GM21447 (cell line): ENCODE measurements at regions not wholly inside any gene's neighbourhood (a gene's known extent, or its start where the extent isn't known, plus 50 kb on each side); places are given as distances from the start of the nearest gene placed in this dataset.

Source experiments
- ATAC-seq: cut with Tn5 transposase; IDR thresholded peaks from one replicate; pipeline ENCODE4 v1.9.1; 2021; ENCODE audit not compliant: unreplicated experiment

- no peak for ATAC-seq
Measured at GRCh38 chr3:95424279-95424678, 1361.4 kb downstream of the NSUN3 start.

- ATAC-seq, result no peak
Measured at GRCh38 chr3:95434491-95434890, 1371.6 kb downstream of the NSUN3 start.

- no peak for ATAC-seq
Measured at GRCh38 chr3:95437409-95437808, 1374.5 kb downstream of the NSUN3 start.

GRCh38 chr3:95438274-95438673 is 1375.4 kb downstream of the NSUN3 start:
- no peak for ATAC-seq

- no peak for ATAC-seq
Measured at GRCh38 chr3:95442766-95443165, 1371.6 kb upstream of the EPHA6 start.

GRCh38 chr3:95449841-95450240 is 1364.6 kb upstream of the EPHA6 start:
- ATAC-seq, result no peak

GRCh38 chr3:95453242-95453641 is 1361.2 kb upstream of the EPHA6 start:
- no peak for ATAC-seq

GRCh38 chr3:95456835-95457234 is 1357.6 kb upstream of the EPHA6 start:
- ATAC-seq, result no peak

GRCh38 chr3:95459706-95460105 is 1354.7 kb upstream of the EPHA6 start:
- no peak for ATAC-seq

GRCh38 chr3:95460274-95460673 is 1354.1 kb upstream of the EPHA6 start:
- ATAC-seq, result no peak

- no peak for ATAC-seq
Measured at GRCh38 chr3:95462161-95462560, 1352.2 kb upstream of the EPHA6 start.

- ATAC-seq, result no peak
Measured at GRCh38 chr3:95464346-95464745, 1350.0 kb upstream of the EPHA6 start.

- no peak for ATAC-seq
Measured at GRCh38 chr3:95468331-95468730, 1346.1 kb upstream of the EPHA6 start.

- no peak for ATAC-seq
Measured at GRCh38 chr3:95474338-95474737, 1340.1 kb upstream of the EPHA6 start.

GRCh38 chr3:95476534-95476933 is 1337.9 kb upstream of the EPHA6 start:
- no peak for ATAC-seq

GRCh38 chr3:95506174-95506573 is 1308.2 kb upstream of the EPHA6 start:
- ATAC-seq, result no peak

- no peak for ATAC-seq
Measured at GRCh38 chr3:95508124-95508523, 1306.3 kb upstream of the EPHA6 start.

GRCh38 chr3:95511828-95512227 is 1302.6 kb upstream of the EPHA6 start:
- ATAC-seq, result no peak

- ATAC-seq, result no peak
Measured at GRCh38 chr3:95514260-95514659, 1300.1 kb upstream of the EPHA6 start.

- ATAC-seq, result no peak
Measured at GRCh38 chr3:95521396-95521795, 1293.0 kb upstream of the EPHA6 start.

GRCh38 chr3:95522449-95522848 is 1291.9 kb upstream of the EPHA6 start:
- ATAC-seq, result no peak

GRCh38 chr3:95539950-95540483 is 1274.4 kb upstream of the EPHA6 start:
- no peak for ATAC-seq

- ATAC-seq, result no peak
Measured at GRCh38 chr3:95565502-95565901, 1248.9 kb upstream of the EPHA6 start.

GRCh38 chr3:95567346-95567745 is 1247.0 kb upstream of the EPHA6 start:
- ATAC-seq, result no peak
